Adipocyte (in vitro differentiated cells): ENCODE measurements at regions not wholly inside any gene's neighbourhood (a gene's known extent, or its start where the extent isn't known, plus 50 kb on each side); places are given as distances from the start of the nearest gene placed in this dataset.

Experiments
- DNase-seq: peaks from one replicate; pipeline ENCODE4 v3.0.0-alpha.2; 2015; ENCODE audit warnings: low read depth
- H3K27me3 ChIP-seq: replicated peaks from 2 replicates; pipeline ENCODE4 v1.7.0; 2013; ENCODE audit warnings: mild to moderate bottlenecking, low read length, moderate library complexity; ENCODE audit not compliant: control insufficient read depth, insufficient read depth
- H3K36me3 ChIP-seq: 2 replicates; pipeline ENCODE4 v1.7.0; 2013; ENCODE audit warnings: low read length, mild to moderate bottlenecking, moderate library complexity; ENCODE audit not compliant: control insufficient read depth, insufficient read depth, severe bottlenecking
- H3K4me1 ChIP-seq: 2 replicates; pipeline ENCODE4 v1.7.0; 2013; ENCODE audit warnings: mild to moderate bottlenecking, low read length, moderate library complexity; ENCODE audit not compliant: control insufficient read depth, insufficient read depth
- H3K4me3 ChIP-seq: 2 replicates; pipeline ENCODE4 v1.7.0; 2013; ENCODE audit warnings: mild to moderate bottlenecking, low read length, moderate library complexity
- H3K9ac ChIP-seq: 2 replicates; pipeline ENCODE4 v1.7.0; 2013; ENCODE audit warnings: mild to moderate bottlenecking, low read length, moderate library complexity
- H3K9me3 ChIP-seq: 2 replicates; pipeline ENCODE4 v1.7.0; 2013; ENCODE audit warnings: mild to moderate bottlenecking, low read length, moderate library complexity; ENCODE audit not compliant: control insufficient read depth

DNA sequence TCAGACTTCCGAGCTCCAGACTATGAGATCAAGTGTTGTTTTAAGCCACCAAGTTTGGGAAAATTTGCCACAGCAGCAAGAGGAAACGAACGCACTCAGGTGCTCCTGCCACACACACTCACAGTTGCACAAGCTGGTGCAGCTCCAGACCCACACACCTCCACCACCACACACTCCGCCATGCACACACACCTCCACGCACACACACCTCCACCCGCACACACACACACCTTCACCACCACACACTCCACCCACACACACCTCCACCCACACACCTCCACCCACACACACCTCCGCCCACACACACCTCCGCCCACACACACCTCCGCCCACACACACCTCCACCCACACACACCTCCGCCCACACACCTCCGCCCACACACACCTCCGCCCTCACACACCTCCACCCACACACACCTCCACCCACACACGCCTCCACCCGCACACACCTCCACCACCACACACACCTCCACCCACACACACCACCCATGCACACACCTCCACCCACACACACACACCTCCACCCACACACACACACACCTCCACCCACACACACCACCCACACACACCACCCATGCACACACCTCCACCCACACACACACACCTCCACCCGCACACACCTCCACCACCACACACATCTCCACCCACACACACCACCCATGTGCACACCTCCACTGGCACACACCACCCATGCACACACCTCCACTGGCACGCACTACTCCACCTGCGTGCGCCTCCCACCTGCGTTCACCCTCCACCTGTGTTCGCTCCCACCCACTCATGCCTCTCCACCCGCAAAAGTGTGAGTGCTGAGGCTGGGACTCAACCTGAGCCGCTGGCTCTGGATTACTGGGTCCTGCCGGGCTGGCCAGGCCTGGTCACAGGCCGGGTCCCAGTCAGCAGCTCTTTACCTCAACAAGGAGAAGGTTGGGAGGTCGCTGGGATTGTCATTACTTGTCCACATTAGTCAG, 175.6 kb downstream of the BMP7 start:
- Histone ChIP-seq H3K4me1 (peaks cover 6% of the 10 kb centered on the region), H3K9ac (no peak overlapping the region), H3K4me3 (no peak overlapping the region), H3K27me3 (peaks cover 53% of the 10 kb centered on the region), H3K36me3 (no peaks in the 10 kb centered on the region), H3K9me3 (peaks cover 5% of the 10 kb centered on the region)
- DNase-seq, result no peak

DNA sequence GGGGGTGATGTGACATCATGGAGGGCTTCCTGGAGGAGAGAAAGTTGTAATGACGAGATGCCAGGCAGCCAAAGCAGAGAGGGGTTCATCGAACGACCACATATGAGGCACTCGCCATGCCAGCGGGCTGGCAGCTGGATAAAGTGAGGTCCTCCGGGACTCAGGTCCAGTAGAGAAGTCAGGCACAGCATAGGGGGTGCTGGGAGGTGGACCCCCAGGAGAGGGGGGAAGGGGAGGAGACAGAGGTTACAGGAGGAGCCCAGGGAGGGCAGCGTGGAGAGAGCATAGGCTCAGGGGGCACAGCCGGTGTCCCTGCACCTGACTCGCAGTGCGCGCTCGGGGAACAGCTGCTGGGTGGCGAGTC, 174.7 kb downstream of the BMP7 start:
- peaks cover 5% of the 10 kb centered on the region for H3K9me3 ChIP-seq
- no peak overlapping the region for H3K4me3 ChIP-seq
- H3K27me3 ChIP-seq, result peaks cover 52% of the 10 kb centered on the region
- H3K36me3 ChIP-seq, result no peaks in the 10 kb centered on the region
- DNase-seq, result no peak
- H3K4me1 ChIP-seq, result peaks cover 6% of the 10 kb centered on the region
- no peak overlapping the region for H3K9ac ChIP-seq

DNA sequence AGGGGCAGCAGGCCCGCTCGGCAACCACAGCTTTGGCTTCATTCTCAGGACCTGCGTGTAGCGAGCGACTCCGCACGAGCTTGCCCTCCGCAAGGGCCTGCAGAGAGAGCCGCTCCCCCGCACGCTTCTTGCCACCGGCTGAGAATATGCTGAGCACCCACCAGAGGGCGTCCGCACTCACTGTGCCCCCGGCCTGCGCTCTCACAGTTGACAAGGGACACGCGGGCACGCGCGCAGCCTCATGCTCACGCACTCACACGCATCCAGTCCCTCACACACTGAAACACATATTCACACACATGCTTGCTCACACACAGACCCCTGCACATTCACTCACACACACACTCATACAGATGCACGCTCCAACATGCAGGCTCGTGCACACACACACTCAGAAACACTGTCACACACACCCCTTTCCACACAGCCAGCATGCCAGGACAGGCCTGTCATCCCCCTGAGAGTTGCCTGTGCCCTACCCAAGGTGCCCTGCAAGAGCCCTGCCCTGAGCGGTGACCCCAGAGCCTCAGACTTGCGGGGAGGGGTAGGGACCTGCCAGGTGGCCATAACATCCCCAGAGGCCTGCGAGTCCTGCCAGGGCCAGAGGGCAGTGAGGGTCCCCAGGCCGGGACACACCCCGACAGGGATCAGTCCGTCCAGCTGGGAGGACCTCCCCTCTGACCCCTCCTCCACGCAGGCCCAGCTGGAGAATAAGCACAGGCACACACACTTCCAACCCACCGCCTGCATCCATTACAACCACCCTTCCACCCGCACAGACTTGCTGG, 174.1 kb downstream of the BMP7 start:
- H3K4me3 ChIP-seq, result no peak overlapping the region
- H3K9me3 ChIP-seq, result peaks cover 5% of the 10 kb centered on the region
- peaks cover 57% of the 10 kb centered on the region for H3K27me3 ChIP-seq
- no peaks in the 10 kb centered on the region for H3K36me3 ChIP-seq
- H3K9ac ChIP-seq, result no peak overlapping the region
- peaks cover 6% of the 10 kb centered on the region for H3K4me1 ChIP-seq
- peak; percentile 66 for DNase-seq

DNA sequence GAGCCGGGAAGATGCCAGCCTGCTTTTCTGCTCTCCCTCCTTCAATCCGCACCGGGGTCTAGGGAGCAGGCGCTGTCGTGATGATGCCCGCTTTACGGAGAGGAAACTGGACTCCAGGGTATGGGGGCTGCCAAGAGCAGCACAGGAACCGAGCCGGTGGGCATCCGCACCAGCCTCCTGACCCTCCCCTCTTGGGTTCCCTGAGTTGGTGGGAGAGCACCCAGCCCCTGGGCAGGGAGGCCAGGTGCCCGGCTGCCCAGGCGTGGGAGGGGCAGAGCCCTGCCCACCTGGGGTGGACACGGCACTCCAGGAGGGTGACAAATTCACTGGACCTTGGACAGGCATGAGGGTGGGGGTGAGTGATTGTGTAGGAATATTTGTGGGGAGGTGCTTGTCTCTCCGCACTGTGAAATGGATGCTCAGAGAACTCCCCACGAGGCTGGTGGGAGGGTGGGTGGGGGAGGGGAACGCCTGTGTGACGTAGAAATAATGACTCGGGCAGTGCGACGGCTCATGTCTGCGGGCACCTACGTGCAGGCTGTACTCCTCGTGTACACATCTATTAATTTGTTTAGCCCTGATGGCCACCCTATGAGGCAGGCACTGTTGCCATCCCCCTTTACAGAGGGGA, 173.4 kb downstream of the BMP7 start:
- DNase-seq, result no peak
- Histone ChIP-seq H3K9ac (no peak overlapping the region), H3K27me3 (peaks cover 51% of the 10 kb centered on the region), H3K4me3 (no peak overlapping the region), H3K4me1 (peaks cover 6% of the 10 kb centered on the region), H3K36me3 (no peaks in the 10 kb centered on the region), H3K9me3 (no peaks in the 10 kb centered on the region)

DNA sequence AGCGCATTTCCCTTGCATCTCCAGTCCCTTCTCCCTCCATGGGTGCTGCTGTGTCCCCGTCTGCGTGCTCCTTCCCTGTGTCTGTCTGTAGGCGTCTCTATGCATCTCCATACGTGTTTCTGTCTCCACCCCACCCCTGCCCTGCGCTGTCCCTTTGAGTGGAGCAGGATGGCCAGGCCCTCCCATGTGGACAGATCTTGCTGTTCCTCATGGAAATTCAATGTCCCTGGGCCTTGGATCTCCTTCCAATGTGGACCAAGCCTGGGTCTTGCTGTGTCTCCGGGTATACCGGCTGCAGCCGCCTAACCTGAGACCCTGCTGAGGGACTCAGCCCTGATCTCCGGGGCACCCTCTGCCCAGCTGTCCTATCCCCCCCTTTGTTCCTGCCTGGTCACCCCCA, 172.7 kb downstream of the BMP7 start:
- no peak overlapping the region for H3K9ac ChIP-seq
- no peaks in the 10 kb centered on the region for H3K4me1 ChIP-seq
- H3K4me3 ChIP-seq, result no peak overlapping the region
- H3K36me3 ChIP-seq, result no peaks in the 10 kb centered on the region
- no peaks in the 10 kb centered on the region for H3K9me3 ChIP-seq
- peaks cover 44% of the 10 kb centered on the region for H3K27me3 ChIP-seq
- DNase-seq, result no peak

DNA sequence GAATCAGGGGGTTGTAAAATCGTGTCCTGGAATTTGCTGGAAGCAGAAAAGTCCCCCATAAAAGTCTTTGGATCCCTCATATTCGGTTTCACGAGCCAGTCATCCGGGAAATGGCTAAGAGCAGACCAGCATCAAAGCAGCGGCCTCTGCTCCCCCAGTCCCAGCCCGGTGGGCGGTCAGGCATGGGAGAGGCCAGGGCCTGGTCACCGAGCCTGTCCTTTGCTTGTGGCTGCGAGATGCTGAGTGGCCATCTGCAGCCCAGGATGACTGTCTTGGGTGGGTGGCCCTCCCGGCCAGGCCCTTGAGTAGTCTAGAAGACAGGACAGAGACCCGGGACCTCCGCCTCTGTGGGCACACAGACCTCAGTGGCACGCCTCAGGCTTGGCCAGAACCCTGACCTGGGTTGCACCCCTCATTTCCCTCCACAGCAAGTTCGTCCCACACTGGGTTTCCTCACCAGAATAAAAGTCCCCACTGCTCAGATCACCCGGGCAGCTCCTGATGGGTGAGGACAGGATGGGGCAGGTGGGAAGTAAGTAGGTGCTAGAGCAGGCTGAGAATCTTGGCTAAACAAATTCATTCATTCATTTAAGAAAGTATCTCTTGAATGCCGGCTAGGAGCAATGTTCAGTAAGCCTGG, 172.1 kb downstream of the BMP7 start:
- no peak for DNase-seq

DNA sequence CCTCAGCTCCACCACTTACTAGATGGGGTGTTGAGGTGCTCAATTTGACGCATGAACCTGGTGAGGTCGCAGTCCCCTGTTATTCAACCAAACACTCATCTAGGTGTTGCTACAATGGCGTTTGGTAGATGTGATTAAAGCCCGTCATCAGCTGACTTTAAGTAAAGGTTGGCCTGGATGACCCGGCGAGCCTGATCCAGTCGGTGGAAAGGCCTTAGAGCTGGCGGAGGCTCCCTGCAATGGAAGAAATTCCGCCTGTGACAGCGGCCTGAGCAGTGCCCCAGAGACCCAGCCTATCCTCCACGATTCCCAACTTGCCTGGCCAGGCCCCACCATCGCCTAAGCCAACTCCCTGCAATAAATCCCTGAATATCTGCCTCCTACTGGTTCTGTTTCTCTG, 171.4 kb downstream of the BMP7 start:
- Histone ChIP-seq H3K27me3 (peaks cover 33% of the 10 kb centered on the region), H3K9me3 (peaks cover 3% of the 10 kb centered on the region), H3K4me3 (no peak overlapping the region), H3K4me1 (no peaks in the 10 kb centered on the region), H3K36me3 (no peaks in the 10 kb centered on the region), H3K9ac (no peak overlapping the region)
- no peak for DNase-seq

More for the DNA sequence above, 172.1 kb downstream of the BMP7 start:
- Histone ChIP-seq H3K4me1 (no peaks in the 10 kb centered on the region), H3K27me3 (peaks cover 38% of the 10 kb centered on the region), H3K36me3 (no peaks in the 10 kb centered on the region), H3K9ac (no peak overlapping the region), H3K9me3 (no peaks in the 10 kb centered on the region), H3K4me3 (no peak overlapping the region)

DNA sequence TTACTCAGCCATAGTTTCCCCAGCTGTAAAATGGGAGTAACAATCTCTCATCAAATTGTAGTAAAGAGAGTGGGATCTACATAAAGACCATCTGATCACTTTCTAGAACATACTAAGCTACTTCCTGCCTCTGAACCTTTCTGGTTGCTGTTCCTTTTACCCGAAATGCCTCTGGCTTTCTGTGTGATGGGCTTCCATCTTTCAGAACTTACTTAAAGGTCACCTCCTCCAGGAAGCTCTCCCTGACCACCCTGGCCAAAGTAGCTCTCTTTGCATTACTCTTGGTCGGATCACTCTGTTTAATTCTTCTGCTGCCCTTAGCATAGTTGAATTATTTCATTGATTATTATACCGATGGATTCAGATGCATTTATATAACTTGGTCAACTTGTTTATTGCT, 171.0 kb downstream of the BMP7 start:
- Histone ChIP-seq H3K36me3 (no peaks in the 10 kb centered on the region), H3K4me3 (no peak overlapping the region), H3K9me3 (peaks cover 6% of the 10 kb centered on the region), H3K9ac (no peak overlapping the region), H3K4me1 (no peaks in the 10 kb centered on the region), H3K27me3 (peaks cover 31% of the 10 kb centered on the region)
- no peak for DNase-seq

DNA sequence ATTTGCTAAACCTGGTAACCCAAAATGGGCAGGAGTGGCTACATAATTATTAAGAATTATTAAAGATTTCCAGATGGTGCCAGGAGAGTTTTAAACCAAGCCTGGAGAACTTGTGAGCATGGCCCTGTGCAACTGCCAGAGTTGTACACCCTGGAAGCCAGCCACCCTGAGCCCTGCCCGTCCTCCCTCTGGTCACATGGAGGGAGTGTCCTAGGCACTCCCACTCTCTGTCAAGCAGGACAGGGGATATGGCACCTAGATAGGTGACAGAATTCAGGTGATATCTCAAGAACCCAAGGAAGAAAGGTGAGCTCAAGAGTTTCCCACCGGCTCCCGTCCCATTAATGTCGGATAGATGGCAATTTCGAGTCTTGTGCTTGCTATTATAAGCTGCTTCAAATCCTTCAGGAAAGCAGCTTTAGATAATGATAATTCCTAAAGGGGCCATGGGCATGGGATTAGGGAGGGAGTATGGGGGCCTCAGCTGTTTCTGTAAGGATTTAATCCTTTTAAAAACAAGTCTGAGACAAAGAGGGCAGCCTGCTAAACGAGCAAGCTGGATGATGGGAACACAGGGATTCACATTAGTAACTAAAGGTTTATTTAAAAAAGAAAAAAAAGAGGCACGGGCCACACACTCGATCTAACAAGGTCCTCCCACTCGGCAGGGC, 169.1 kb downstream of the BMP7 start:
- H3K9me3 ChIP-seq, result peaks cover 6% of the 10 kb centered on the region
- peaks cover 36% of the 10 kb centered on the region for H3K27me3 ChIP-seq
- no peaks in the 10 kb centered on the region for H3K36me3 ChIP-seq
- no peaks in the 10 kb centered on the region for H3K4me1 ChIP-seq
- H3K4me3 ChIP-seq, result no peak overlapping the region
- H3K9ac ChIP-seq, result no peak overlapping the region
- no peak for DNase-seq

DNA sequence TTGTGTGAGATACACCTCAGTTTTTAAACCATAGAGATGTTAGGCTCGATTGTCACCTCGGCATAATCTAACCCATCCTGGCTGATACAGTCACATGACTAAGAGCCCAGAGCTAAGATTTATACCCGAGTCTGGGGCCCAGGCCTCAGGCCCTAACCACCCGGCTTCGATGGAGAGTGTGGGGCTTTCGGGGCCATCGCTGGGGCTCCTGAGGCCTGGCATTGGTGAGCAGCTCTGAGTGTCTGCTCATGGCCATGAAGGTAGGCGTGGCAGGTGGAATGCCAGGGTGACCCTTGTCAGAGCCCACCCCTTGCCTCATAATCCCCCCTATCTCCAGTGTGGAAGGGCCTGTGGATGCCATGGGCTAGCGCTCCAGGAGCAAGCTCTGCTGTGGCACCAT, 164.3 kb downstream of the BMP7 start:
- H3K36me3 ChIP-seq, result no peaks in the 10 kb centered on the region
- peaks cover 39% of the 10 kb centered on the region for H3K27me3 ChIP-seq
- H3K4me3 ChIP-seq, result no peak overlapping the region
- no peak overlapping the region for H3K9ac ChIP-seq
- DNase-seq, result no peak
- no peaks in the 10 kb centered on the region for H3K4me1 ChIP-seq
- H3K9me3 ChIP-seq, result peaks cover 12% of the 10 kb centered on the region
